Activated CD4-positive, alpha-beta T cell treated with anti-CD3 and anti-CD28 coated beads for 36 hours (primary cell): ENCODE measurements at regions not wholly inside any gene's neighbourhood (a gene's known extent, or its start where the extent isn't known, plus 50 kb on each side); places are given as distances from the start of the nearest gene placed in this dataset.

Experiments used
- ATAC-seq: fragments of 200-7000 bp; cut with Tn5 transposase; one replicate; pipeline ENCODE4 v1.10.0; 2021; ENCODE audit warnings: mild to moderate bottlenecking, moderate library complexity
- CTCF ChIA-PET: fragments of 350-600 bp; sonication (Branson Sonifier 250); formaldehyde crosslinking; loops from one replicate; lab custom pipeline; 2021; ENCODE audit warnings: antibody characterized with exemption; lab: Charles Lee
- POLR2A ChIA-PET: fragments of 350-600 bp; sonication (Branson Sonifier 250); formaldehyde crosslinking; loops from one replicate; lab custom pipeline; 2021; ENCODE audit warnings: antibody characterized with exemption, inconsistent platforms; lab: Charles Lee
- DNase-seq: peaks from one replicate; pipeline ENCODE4 v3.0.0-alpha.2; 2020
- H3K27ac Mint-ChIP-seq: one replicate; pipeline ENCODE4 v1.8.0; 2021; ENCODE audit warnings: mixed read lengths
- H3K27me3 Mint-ChIP-seq: one replicate; pipeline ENCODE4 v1.8.0; 2021; ENCODE audit warnings: mixed read lengths
- H3K36me3 Mint-ChIP-seq: one replicate; pipeline ENCODE4 v1.8.0; 2021; ENCODE audit warnings: low read depth, mixed read lengths
- H3K4me1 Mint-ChIP-seq: one replicate; pipeline ENCODE4 v1.8.0; 2021; ENCODE audit warnings: mixed read lengths
- H3K4me3 Mint-ChIP-seq: one replicate; pipeline ENCODE4 v1.8.0; 2021; ENCODE audit warnings: mild to moderate bottlenecking, moderate library complexity, mixed read lengths
- H3K9me3 Mint-ChIP-seq: one replicate; pipeline ENCODE4 v1.8.0; 2021; ENCODE audit warnings: low read depth, mixed read lengths
- intact Hi-C, 2 experiments: fragments of 100-400 bp; cut with DNase I in 1 of 2; cut with micrococcal nuclease in 1 of 2; formaldehyde crosslinking; loops; one replicate each; pipeline versions ENCODE4 v1.14.2 to v1.15.1; 2022 to 2024; cut with DNase I, micrococcal nuclease

DNA sequence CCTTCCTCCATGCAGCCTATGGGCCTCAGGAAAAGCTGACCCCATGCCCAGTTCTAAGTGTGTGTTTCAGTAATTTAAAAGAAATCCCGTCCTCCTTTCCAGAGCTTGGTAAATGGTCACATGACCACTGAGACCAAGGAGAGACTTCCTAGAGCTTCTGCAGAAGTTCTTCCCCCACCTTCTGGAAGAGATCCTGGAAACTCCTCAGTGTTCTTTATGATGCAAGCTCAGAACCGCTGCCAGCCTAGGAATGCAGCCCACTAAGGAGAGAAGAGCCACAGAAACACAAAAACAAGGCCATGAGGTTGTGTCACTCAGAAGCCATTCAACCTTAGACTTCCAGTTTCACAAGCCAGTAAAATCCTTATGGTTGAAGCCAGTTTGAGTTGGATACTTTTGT, 348.4 kb downstream of the TPBG start:
- intact Hi-C loops = loop anchor here in 1 of 2 experiments (1.0 kb wide), 1 partner anchor 441 kb away; no protein-coding TSS in a partner anchor
- CTCF ChIA-PET = interaction anchor here (1.0 to 2.5 kb wide), 4 partner anchors 10 to 440 kb away, joined by 3 to 6 read pairs (median 3); no protein-coding TSS in a partner anchor
- peaks cover 2% of the 10 kb centered on the region for H3K27me3 Mint-ChIP-seq
- no peaks in the 10 kb centered on the region for H3K4me1 Mint-ChIP-seq
- ATAC-seq (no peak), DNase-seq (no peak)
- no peak overlapping the region for H3K27ac Mint-ChIP-seq
- no peak overlapping the region for H3K4me3 Mint-ChIP-seq
- POLR2A ChIA-PET = no interaction called here
- H3K9me3 Mint-ChIP-seq = peaks cover 9% of the 10 kb centered on the region
- no peaks in the 10 kb centered on the region for H3K36me3 Mint-ChIP-seq

DNA sequence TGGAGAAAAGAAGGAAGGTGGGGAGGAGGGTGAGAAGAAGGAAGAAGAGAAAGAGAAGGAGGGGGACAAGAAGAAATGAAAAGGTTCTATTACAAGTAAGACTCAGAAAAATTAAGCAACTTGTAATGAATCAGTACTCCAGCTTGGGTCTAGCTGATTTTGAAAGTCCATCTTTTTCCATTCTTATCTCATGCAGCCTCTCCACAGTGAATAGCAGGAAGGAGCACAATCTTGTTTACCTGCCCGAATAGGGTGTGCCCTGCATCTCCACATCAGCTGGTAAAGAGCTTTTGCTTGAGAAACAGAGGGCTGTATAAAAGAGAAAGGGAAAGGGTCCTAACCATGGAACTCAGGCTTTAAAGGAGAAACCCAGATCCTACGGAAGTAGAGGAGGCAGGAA, 348.8 kb downstream of the TPBG start:
- POLR2A ChIA-PET = no interaction called here
- no peak for ATAC-seq
- DNase-seq = no peak
- intact Hi-C loops = loop anchor here in 1 of 2 experiments (1.0 kb wide), 1 partner anchor 441 kb away; no protein-coding TSS in a partner anchor
- H3K27ac Mint-ChIP-seq = no peak overlapping the region
- peaks cover 7% of the 10 kb centered on the region for H3K9me3 Mint-ChIP-seq
- no peaks in the 10 kb centered on the region for H3K36me3 Mint-ChIP-seq
- peaks cover 2% of the 10 kb centered on the region for H3K27me3 Mint-ChIP-seq
- H3K4me1 Mint-ChIP-seq = no peaks in the 10 kb centered on the region
- CTCF ChIA-PET = interaction anchor here (0.7 to 2.5 kb wide), 5 partner anchors 10 to 441 kb away, joined by 3 to 6 read pairs (median 3); no protein-coding TSS in a partner anchor
- H3K4me3 Mint-ChIP-seq = no peak overlapping the region

DNA sequence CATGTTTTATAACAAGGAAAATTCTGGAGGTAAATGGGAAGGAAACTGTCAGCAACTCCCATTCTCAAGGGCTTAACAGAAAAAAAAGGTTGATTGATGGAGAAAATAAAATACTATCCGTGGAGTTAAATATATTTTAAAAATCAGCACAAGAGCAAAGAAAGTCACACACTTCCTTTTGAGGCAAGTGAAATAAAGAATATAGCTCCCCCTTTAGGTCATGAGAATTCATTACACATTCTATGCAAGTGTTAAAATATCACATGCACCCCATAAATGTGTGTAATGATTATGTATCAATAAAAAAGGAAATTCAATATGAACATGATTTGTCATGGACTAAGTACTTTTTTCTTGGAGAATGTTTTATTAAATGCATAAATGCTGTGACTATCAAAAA, 349.2 kb downstream of the TPBG start:
- no peak overlapping the region for H3K4me3 Mint-ChIP-seq
- POLR2A ChIA-PET = no interaction called here
- DNase-seq (no peak), ATAC-seq (no peak)
- CTCF ChIA-PET = interaction anchor here (0.7 to 2.5 kb wide), 3 partner anchors 15 to 441 kb away, joined by 3 to 6 read pairs (median 4); no protein-coding TSS in a partner anchor
- H3K27me3 Mint-ChIP-seq = peaks cover 2% of the 10 kb centered on the region
- no peaks in the 10 kb centered on the region for H3K4me1 Mint-ChIP-seq
- H3K36me3 Mint-ChIP-seq = no peaks in the 10 kb centered on the region
- H3K27ac Mint-ChIP-seq = no peak overlapping the region
- intact Hi-C loops = loop anchor here in 1 of 2 experiments (1.0 kb wide), 1 partner anchor 442 kb away; no protein-coding TSS in a partner anchor
- peaks cover 5% of the 10 kb centered on the region for H3K9me3 Mint-ChIP-seq

DNA sequence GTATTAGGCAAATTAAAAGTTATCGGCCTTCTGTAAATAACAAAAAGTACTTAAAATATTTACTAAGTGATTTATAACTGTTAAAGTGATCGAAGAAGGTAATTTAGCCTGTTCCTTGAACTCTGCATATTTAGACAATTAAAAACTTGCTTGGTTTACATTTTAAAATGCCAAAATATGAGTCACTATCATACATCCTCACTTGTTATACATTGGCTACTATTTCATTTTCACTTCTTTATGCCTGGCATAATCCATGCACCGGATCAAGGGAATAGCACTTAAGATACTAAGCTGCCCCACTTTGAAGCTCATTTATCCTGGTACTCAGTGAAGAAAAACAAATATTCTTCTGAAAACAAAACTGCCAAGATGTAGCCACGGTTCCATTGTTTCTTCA, 344.6 kb downstream of the UBE3D start:
- DNase-seq (no peak), ATAC-seq (no peak)
- H3K4me1 Mint-ChIP-seq = no peaks in the 10 kb centered on the region
- no peaks in the 10 kb centered on the region for H3K27me3 Mint-ChIP-seq
- no peaks in the 10 kb centered on the region for H3K36me3 Mint-ChIP-seq
- intact Hi-C loops = no loop called here
- ChIA-PET CTCF (no interaction called here), POLR2A (no interaction called here)
- no peak overlapping the region for H3K4me3 Mint-ChIP-seq
- no peak overlapping the region for H3K27ac Mint-ChIP-seq
- H3K9me3 Mint-ChIP-seq = peaks cover 7% of the 10 kb centered on the region

DNA sequence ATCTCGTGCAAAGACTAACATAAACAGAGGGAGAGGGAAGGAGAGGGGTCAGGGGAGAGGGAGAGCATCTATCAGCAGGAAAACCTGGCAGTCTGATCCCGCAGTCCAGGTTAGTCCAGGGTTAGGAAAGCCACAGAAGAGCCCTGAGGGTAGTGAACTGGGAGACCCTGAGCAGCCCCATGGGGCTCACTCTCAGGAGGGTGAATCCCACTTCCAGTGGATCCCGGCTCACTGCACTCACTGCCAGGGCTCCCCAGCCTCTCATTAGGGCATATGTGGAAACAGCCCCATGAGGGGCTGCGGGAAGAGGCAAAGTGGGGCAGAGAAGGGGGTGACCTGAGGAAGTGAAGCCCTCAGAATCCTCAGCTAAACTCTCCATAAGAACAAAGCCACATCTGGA, 329.9 kb downstream of the UBE3D start:
- Mint-ChIP-seq H3K27ac (no peak overlapping the region), H3K27me3 (peaks cover 7% of the 10 kb centered on the region), H3K9me3 (no peaks in the 10 kb centered on the region), H3K4me1 (no peaks in the 10 kb centered on the region), H3K36me3 (no peaks in the 10 kb centered on the region), H3K4me3 (no peak overlapping the region)
- ChIA-PET POLR2A (no interaction called here), CTCF (no interaction called here)
- ATAC-seq = no peak
- intact Hi-C loops = no loop called here
- no peak for DNase-seq

DNA sequence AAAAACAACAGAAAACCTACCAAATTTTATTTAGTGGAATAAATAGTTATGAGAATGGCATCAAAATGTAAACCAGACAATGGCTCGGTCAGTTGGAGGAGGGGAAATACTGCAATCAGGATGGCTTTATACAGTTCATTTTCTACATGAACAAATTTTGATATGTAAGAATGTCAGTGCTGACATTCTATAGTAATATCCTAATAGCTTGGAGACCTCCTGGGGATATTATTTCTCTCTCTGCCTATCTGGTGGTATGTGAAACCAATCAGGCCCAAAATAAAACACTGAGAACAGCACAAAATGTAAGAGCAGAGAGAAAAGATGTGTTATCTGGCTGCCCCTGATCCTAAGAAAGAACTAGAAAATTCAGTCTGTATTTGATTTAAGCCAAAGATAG, 327.7 kb downstream of the UBE3D start:
- no peaks in the 10 kb centered on the region for H3K9me3 Mint-ChIP-seq
- H3K4me1 Mint-ChIP-seq = no peaks in the 10 kb centered on the region
- no peak for ATAC-seq
- no peaks in the 10 kb centered on the region for H3K36me3 Mint-ChIP-seq
- DNase-seq = no peak
- no peak overlapping the region for H3K27ac Mint-ChIP-seq
- ChIA-PET POLR2A (no interaction called here), CTCF (interaction anchor here (0.7 kb wide), 1 partner anchor 698 kb away, joined by 3 read pairs; no protein-coding TSS in a partner anchor)
- H3K27me3 Mint-ChIP-seq = peaks cover 7% of the 10 kb centered on the region
- no peak overlapping the region for H3K4me3 Mint-ChIP-seq
- intact Hi-C loops = no loop called here

DNA sequence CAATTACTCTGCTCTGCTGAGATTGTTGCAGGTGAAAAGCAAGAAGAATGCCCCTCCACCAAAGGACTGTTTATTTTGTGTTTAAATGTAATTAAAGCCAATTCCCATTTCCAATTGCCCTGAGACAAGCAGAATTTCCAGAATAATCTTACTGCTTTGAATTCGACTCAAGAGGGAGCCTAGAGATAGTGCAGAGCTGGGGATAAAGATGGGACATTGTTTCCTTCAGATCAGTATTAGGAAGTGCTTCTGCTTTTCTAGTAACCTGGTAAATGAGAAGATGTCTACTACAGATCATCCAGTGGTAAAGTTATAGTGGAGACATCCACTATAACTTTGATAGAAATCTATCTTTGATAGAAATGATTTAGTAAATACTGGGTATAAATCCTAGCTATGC, 326.9 kb downstream of the UBE3D start:
- DNase-seq = no peak
- no peak for ATAC-seq
- ChIA-PET CTCF (no interaction called here), POLR2A (no interaction called here)
- Mint-ChIP-seq H3K4me1 (no peaks in the 10 kb centered on the region), H3K4me3 (no peak overlapping the region), H3K9me3 (no peaks in the 10 kb centered on the region), H3K27ac (no peak overlapping the region), H3K36me3 (no peaks in the 10 kb centered on the region), H3K27me3 (peaks cover 7% of the 10 kb centered on the region)
- intact Hi-C loops = no loop called here

DNA sequence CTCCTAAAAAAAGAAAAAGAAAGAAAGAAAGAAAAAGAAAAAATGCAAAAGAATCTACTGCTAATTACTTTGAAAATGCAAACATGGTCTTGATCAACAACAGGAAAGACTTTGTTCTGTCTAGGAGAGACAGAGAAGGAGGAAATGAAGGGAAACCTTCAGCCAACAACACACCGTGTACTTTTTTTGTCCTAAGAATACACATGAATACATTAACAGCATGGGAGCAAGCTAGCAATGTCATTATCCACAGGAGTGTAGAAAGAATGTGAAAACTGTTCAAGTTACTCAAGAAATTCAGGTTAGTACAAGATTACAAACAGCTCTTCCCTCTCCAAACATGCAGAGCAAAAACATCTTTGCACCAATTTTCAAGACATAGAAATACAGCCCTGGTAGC, 326.3 kb downstream of the UBE3D start:
- Mint-ChIP-seq H3K9me3 (no peaks in the 10 kb centered on the region), H3K4me1 (no peaks in the 10 kb centered on the region), H3K27me3 (peaks cover 4% of the 10 kb centered on the region), H3K36me3 (no peaks in the 10 kb centered on the region), H3K27ac (no peak overlapping the region), H3K4me3 (no peak overlapping the region)
- no peak for ATAC-seq
- POLR2A ChIA-PET = no interaction called here
- CTCF ChIA-PET = no interaction called here
- no peak for DNase-seq
- intact Hi-C loops = no loop called here

DNA sequence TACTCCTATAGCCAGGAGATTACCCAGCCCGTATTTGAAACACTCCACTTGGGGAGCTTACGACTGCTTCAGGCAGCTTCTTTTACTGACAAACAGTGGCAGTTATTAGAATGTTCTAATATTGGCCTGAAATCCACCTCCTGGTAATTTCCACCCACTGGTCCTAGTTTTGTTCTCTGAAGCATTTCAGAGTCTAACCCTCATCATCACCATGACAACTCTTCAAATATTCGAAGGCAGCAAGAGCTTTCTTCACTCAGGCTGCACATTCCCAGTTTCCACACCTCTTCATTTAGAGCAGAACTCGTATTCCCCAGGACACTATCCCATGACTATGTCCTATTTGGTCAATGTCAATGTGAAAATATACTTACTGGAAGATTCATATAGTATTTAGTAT, 325.6 kb downstream of the UBE3D start:
- Mint-ChIP-seq H3K9me3 (no peaks in the 10 kb centered on the region), H3K27ac (no peak overlapping the region), H3K27me3 (peaks cover 2% of the 10 kb centered on the region), H3K36me3 (no peaks in the 10 kb centered on the region), H3K4me1 (no peaks in the 10 kb centered on the region), H3K4me3 (no peak overlapping the region)
- no peak for ATAC-seq
- CTCF ChIA-PET = no interaction called here
- no peak for DNase-seq
- POLR2A ChIA-PET = no interaction called here
- intact Hi-C loops = loop anchor here in 1 of 2 experiments (10.0 kb wide), 1 partner anchor 305 kb away; no protein-coding TSS in a partner anchor

DNA sequence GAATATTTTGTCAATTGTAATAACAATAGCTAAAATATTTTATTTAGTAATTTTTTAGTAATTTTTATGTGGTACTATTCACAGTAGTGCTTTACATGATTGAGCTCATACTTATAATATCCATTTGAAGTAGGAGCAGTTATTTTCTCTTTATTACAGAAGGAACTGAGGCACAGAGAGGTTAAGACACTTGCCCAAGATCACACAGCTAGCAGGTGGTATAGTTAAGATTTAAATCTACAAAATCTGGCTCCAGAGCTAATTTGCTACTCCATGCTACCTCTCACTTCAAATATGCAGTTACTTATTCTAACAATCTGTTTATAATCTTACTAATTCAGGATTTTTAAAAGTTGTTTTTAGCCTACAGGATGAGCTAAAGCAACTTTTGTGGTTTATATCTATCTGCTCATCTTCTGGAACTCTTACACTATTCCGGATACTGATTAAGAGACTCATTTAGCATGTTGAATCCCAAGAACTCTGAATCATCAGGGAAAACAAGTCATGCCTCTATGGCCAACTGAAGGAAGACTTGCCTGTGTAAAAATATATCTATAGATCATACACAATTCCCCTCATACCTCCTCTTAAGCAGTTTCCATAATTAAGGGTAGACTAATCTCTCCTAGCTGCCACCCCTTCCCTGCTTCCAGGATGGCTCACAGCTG, 324.2 kb downstream of the UBE3D start:
- Mint-ChIP-seq H3K27me3 (no peaks in the 10 kb centered on the region), H3K4me1 (no peaks in the 10 kb centered on the region), H3K9me3 (no peaks in the 10 kb centered on the region), H3K36me3 (no peaks in the 10 kb centered on the region), H3K4me3 (no peak overlapping the region), H3K27ac (no peak overlapping the region)
- POLR2A ChIA-PET = no interaction called here
- DNase-seq = no peak
- CTCF ChIA-PET = no interaction called here
- intact Hi-C loops = loop anchor here in 1 of 2 experiments (10.0 kb wide), 1 partner anchor 303 kb away; no protein-coding TSS in a partner anchor
- ATAC-seq = no peak

DNA sequence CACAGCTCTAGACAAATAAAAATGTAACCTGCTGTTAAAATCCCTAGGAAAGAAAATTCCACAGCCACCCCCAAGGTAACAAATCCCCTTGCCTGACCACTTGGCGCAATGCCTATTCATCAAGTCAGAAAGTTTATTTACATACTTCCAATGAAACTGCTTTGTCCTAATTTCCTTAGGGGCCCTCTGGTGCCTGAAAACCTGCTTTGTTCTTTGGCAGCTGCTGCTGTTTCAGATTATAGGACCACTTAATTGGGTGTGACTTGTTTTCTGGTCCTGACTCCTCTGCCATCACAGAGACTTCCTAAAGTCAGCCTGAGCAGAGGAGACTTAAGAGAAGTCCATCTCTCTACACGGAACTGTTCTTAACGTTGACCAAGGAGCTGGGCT, 323.6 kb downstream of the UBE3D start:
- CTCF ChIA-PET = no interaction called here
- intact Hi-C loops = loop anchor here in 1 of 2 experiments (10.0 kb wide), 1 partner anchor 303 kb away; no protein-coding TSS in a partner anchor
- POLR2A ChIA-PET = no interaction called here
- Mint-ChIP-seq H3K9me3 (no peaks in the 10 kb centered on the region), H3K27ac (no peak overlapping the region), H3K4me1 (no peaks in the 10 kb centered on the region), H3K4me3 (no peak overlapping the region), H3K27me3 (no peaks in the 10 kb centered on the region), H3K36me3 (no peaks in the 10 kb centered on the region)
- DNase-seq = no peak
- ATAC-seq = no peak
